MM.1S (cell line): ENCODE measurements at regions not wholly inside any gene's neighbourhood (a gene's known extent, or its start where the extent isn't known, plus 50 kb on each side); places are given as distances from the start of the nearest gene placed in this dataset.
"Not testable (repeated sequence)": the region's sequence is repeated elsewhere in the genome, so short reads cannot be mapped to it uniquely, and the experiment has no call there.

Experiments
- DNase-seq: peaks from one replicate; pipeline ENCODE4 v3.0.0-alpha.2; 2015
- H2AFZ ChIP-seq: fragments of 300-600 bp; sonication (generic); 2 replicates; pipeline ENCODE4 v1.6.0; 2016; ENCODE audit warnings: antibody characterized with exemption, low read length
- H3F3A ChIP-seq: fragments of 300-600 bp; sonication (generic); 2 replicates; pipeline ENCODE4 v1.6.1; 2016; ENCODE audit warnings: mild to moderate bottlenecking, antibody characterized with exemption, low read length, moderate library complexity, mixed read lengths; ENCODE audit not compliant: insufficient read depth
- H3K27ac ChIP-seq: fragments of 300-600 bp; sonication (generic); 2 replicates; pipeline ENCODE4 v1.5.1; 2016; ENCODE audit warnings: mild to moderate bottlenecking, low read length
- H3K27me3 ChIP-seq: fragments of 300-600 bp; sonication (generic); replicated peaks from 2 replicates; pipeline ENCODE4 v1.6.0; 2016; ENCODE audit warnings: low read length; ENCODE audit not compliant: insufficient read depth
- H3K36me3 ChIP-seq: fragments of 300-600 bp; sonication (generic); replicated peaks from 2 replicates; pipeline ENCODE4 v1.6.1; 2016; ENCODE audit warnings: mild to moderate bottlenecking, low read length, mixed read lengths; ENCODE audit not compliant: insufficient read depth
- H3K4me1 ChIP-seq: fragments of 300-600 bp; sonication (generic); 2 replicates; pipeline ENCODE4 v1.6.1; 2016; ENCODE audit warnings: low read length, mixed read lengths
- H3K4me2 ChIP-seq: fragments of 300-600 bp; sonication (generic); 2 replicates; pipeline ENCODE4 v1.6.0; 2016; ENCODE audit warnings: low read depth, low read length
- H3K4me3 ChIP-seq: fragments of 300-600 bp; sonication (generic); 2 replicates; pipeline ENCODE4 v1.5.1; 2016; ENCODE audit warnings: low read length, mixed read lengths
- H3K79me2 ChIP-seq: fragments of 300-600 bp; sonication (generic); 2 replicates; pipeline ENCODE4 v1.6.1; 2016; ENCODE audit warnings: mixed run types, low read length, mixed read lengths
- H3K9ac ChIP-seq: fragments of 300-600 bp; sonication (generic); 2 replicates; pipeline ENCODE4 v1.6.1; 2016; ENCODE audit warnings: low read length, mixed read lengths
- H3K9me2 ChIP-seq: fragments of 300-600 bp; sonication (generic); replicated peaks from 2 replicates; pipeline ENCODE4 v1.6.1; 2016; ENCODE audit warnings: mild to moderate bottlenecking, low read length, mixed read lengths; ENCODE audit not compliant: insufficient read depth
- H3K9me3 ChIP-seq: fragments of 300-600 bp; sonication (generic); replicated peaks from 2 replicates; pipeline ENCODE4 v1.6.1; 2016; ENCODE audit warnings: mild to moderate bottlenecking, low read length, mixed read lengths; ENCODE audit not compliant: insufficient read depth
- H4K20me1 ChIP-seq: fragments of 300-600 bp; sonication (generic); 2 replicates; pipeline ENCODE4 v1.6.1; 2016; ENCODE audit warnings: mild to moderate bottlenecking, low read length, moderate library complexity, mixed read lengths; ENCODE audit not compliant: insufficient read depth
- EZH2 ChIP-seq: fragments of 300-600 bp; sonication (generic); optimal IDR thresholded peaks from 2 replicates; pipeline ENCODE3; 2017; ENCODE audit warnings: low read depth, mild to moderate bottlenecking, antibody characterized with exemption, low read length, mixed read lengths
- EZH2phosphoT487 ChIP-seq: fragments of 300-600 bp; sonication (generic); IDR thresholded peaks from 2 replicates; pipeline ENCODE4 v1.6.1; 2018; ENCODE audit warnings: antibody characterized with exemption, low read length
- TF ChIP-seq, protein P1 (sequence below): fragments of 300-600 bp; sonication (generic); IDR thresholded peaks from 2 replicates; pipeline ENCODE4 v1.5.1; 2016; ENCODE audit warnings: antibody characterized with exemption, low read length, mixed read lengths

DNA sequence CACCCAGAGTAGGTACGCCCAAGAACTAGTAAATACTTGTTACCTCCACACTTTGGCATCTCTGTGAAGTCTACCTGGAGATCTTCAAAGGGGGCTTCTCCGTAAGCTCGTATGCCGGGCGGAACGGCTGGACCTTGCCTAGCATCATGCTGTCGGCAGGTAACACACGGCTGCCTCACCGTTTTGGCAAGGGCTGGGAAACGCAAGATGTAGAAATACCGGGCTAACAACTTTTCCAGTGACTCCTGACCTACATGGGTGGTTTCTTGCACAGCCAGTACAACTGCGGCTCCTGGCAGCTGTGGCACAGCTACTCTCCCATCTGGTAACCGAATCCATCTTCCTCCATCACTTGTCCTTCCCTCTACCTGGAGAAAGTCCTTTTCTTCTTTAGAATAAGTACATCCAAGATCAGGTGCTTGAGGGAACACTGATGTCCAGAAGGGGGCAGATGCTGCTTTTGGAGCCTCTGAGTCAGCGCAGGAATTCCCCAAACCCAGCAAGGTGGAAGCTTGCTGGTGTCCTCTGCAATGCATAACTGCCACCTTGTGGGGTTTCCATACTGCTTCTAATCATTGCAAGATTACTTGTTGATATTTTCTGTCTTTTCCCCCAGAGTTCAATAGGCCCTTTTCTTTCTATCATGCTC lies 59.7 kb upstream of the FRG2C start:
- H3K9me2 ChIP-seq, H4K20me1 ChIP-seq, H3K4me3 ChIP-seq, H3K9me3 ChIP-seq, H3K27me3 ChIP-seq, H3K4me1 ChIP-seq, H3F3A ChIP-seq, H3K4me2 ChIP-seq, H3K36me3 ChIP-seq, H2AFZ ChIP-seq, H3K9ac ChIP-seq, H3K79me2 ChIP-seq, H3K27ac ChIP-seq: not testable (repeated sequence)
- TF ChIP-seq, protein P1, sequence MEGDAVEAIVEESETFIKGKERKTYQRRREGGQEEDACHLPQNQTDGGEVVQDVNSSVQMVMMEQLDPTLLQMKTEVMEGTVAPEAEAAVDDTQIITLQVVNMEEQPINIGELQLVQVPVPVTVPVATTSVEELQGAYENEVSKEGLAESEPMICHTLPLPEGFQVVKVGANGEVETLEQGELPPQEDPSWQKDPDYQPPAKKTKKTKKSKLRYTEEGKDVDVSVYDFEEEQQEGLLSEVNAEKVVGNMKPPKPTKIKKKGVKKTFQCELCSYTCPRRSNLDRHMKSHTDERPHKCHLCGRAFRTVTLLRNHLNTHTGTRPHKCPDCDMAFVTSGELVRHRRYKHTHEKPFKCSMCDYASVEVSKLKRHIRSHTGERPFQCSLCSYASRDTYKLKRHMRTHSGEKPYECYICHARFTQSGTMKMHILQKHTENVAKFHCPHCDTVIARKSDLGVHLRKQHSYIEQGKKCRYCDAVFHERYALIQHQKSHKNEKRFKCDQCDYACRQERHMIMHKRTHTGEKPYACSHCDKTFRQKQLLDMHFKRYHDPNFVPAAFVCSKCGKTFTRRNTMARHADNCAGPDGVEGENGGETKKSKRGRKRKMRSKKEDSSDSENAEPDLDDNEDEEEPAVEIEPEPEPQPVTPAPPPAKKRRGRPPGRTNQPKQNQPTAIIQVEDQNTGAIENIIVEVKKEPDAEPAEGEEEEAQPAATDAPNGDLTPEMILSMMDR, result peak; percentile 49
- DNase-seq, result peak; percentile 84

DNA sequence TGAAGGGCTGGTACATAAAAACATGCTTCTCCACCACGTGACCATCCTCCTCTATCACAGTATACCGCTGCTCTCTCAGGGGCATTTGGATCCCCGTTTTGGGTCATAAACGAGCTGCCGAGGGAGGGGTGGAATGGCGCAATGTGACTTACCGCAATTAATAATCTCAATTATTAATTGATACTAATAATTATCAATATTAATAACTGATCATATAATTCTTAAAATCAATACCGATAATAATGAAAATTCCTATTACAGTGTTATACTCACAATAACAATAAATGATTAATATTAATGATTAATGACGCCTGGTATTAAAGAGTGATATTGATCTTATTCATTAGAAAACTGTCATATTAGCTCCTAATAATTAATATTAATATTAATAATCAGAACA lies 56.1 kb upstream of the FRG2C start:
- not testable (repeated sequence) for H3K4me3 ChIP-seq, H3K4me1 ChIP-seq, H3F3A ChIP-seq, H3K27ac ChIP-seq, H3K9me2 ChIP-seq, H4K20me1 ChIP-seq, H2AFZ ChIP-seq, H3K36me3 ChIP-seq, H3K27me3 ChIP-seq, H3K9me3 ChIP-seq, DNase-seq, H3K4me2 ChIP-seq, H3K79me2 ChIP-seq, H3K9ac ChIP-seq

DNA sequence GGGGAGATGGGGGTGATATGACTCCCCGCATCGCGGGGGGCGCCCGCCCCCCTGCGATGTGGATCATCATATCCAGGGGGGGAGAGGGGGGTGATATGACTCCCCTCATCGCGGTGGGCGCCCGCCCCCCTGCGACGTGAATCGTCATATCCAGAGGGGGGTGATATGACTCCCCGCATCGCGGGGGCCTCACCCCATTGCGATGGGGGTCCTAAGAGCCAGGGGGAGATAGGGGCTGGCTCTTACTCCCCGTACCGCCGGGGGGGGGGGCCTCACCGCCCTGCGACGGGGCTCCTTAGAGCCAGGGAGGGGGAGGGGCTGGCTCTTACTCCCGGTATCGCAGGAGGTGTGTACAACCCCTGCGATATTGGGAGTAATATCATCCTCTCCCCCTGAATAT lies 54.5 kb upstream of the FRG2C start:
- not testable (repeated sequence) for H3F3A ChIP-seq, H3K9me2 ChIP-seq, H3K4me3 ChIP-seq, H3K9ac ChIP-seq, H3K79me2 ChIP-seq, H3K9me3 ChIP-seq, H3K4me1 ChIP-seq, H4K20me1 ChIP-seq, H3K4me2 ChIP-seq, DNase-seq, H3K36me3 ChIP-seq, H2AFZ ChIP-seq, H3K27me3 ChIP-seq, H3K27ac ChIP-seq

DNA sequence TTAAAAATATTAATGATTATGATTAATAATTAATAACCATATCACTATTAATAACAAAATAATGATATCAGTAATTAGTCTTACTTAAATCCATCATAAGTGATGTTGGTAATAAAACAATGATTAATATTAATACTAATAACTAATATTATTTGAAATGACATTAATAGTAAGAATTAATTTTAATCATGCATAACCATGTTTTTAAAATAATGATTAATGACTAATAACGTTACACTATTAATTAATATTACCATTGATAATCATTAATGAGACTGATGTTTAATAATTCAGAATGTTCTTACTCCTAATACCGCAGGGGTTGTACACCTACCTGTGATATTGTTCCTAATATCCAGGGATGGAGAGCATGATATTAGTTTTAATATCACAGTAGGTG lies 53.4 kb upstream of the FRG2C start:
- Histone ChIP-seq H2AFZ (no peak overlapping the region), H3K4me3 (no peak overlapping the region), H3K4me1 (no peaks in the 10 kb centered on the region), H3K4me2 (no peak overlapping the region), H3F3A (no peaks in the 10 kb centered on the region), H3K79me2 (no peaks in the 10 kb centered on the region), H3K9me3 (no peaks in the 10 kb centered on the region), H3K27ac (no peak overlapping the region), H3K9ac (no peak overlapping the region), H3K27me3 (no peaks in the 10 kb centered on the region), H3K9me2 (no peaks in the 10 kb centered on the region), H4K20me1 (no peaks in the 10 kb centered on the region), H3K36me3 (no peaks in the 10 kb centered on the region)
- TF ChIP-seq EZH2 (no peak), EZH2phosphoT487 (no peak)
- TF ChIP-seq, protein P1, result no peak
- DNase-seq, result no peak

DNA sequence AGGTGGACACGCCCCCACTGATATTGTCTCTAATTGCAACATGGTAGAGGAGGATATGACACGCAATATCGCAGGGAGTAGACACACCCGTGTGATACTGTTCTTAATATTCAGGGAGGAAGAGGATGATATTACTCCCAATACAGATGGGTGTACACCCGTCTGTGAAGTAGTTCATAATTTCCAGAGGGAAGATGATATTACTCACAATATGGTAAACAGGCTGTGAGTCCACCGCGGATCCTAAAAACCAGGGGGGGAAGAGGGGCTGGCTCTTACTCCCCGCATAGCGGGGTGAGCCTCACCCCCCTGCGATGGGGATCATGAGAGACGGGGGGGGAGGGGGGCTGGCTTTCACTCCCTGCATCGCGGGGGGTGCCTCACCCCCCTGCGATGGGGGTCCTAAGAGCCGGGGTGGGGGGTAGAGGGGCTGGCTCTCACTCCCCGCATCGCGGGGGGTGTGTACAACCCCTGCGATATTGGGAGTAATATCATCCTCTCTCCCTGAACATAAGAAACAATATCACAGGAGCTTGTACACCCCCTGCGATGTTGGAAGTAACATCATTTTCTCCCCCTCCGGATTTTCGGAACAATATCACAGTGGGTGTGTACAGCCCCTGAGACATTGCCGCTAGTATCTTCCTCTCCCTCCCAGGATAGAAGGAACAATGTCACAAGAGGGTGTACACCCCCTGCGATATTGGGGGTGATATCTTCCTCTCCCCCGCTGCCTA lies 52.2 kb upstream of the FRG2C start:
- not testable (repeated sequence) for H2AFZ ChIP-seq, H3K9me3 ChIP-seq, H3K36me3 ChIP-seq, H4K20me1 ChIP-seq, H3K4me3 ChIP-seq, H3K79me2 ChIP-seq, H3F3A ChIP-seq, H3K9me2 ChIP-seq, H3K4me1 ChIP-seq, H3K4me2 ChIP-seq, DNase-seq, H3K27me3 ChIP-seq, H3K27ac ChIP-seq, H3K9ac ChIP-seq
